KMS-11 (cell line): ENCODE measurements at regions not wholly inside any gene's neighbourhood (a gene's known extent, or its start where the extent isn't known, plus 50 kb on each side); places are given as distances from the start of the nearest gene placed in this dataset.

Experiments
- H2AFZ ChIP-seq: fragments of 200-600 bp; sonication (generic); 2 replicates; pipeline ENCODE4 v1.6.1; 2016; ENCODE audit warnings: antibody characterized with exemption, mixed run types, low read depth
- H3K27ac ChIP-seq: fragments of 200-600 bp; sonication (generic); 2 replicates; pipeline ENCODE4 v1.6.1; 2016; ENCODE audit warnings: mild to moderate bottlenecking, mixed run types
- H3K27me3 ChIP-seq: fragments of 200-600 bp; sonication (generic); 2 replicates; pipeline ENCODE4 v1.6.1; 2017; ENCODE audit warnings: mild to moderate bottlenecking, low read depth, mixed run types, moderate library complexity; ENCODE audit not compliant: insufficient read depth
- H3K36me3 ChIP-seq: fragments of 200-600 bp; sonication (generic); 2 replicates; pipeline ENCODE4 v1.6.1; 2017; ENCODE audit warnings: mild to moderate bottlenecking, mixed run types; ENCODE audit not compliant: insufficient read depth
- H3K4me1 ChIP-seq: fragments of 200-600 bp; sonication (generic); 2 replicates; pipeline ENCODE4 v1.6.1; 2016; ENCODE audit warnings: mild to moderate bottlenecking, low read depth, mixed run types; ENCODE audit not compliant: poor library complexity, severe bottlenecking
- H3K4me2 ChIP-seq: fragments of 200-600 bp; sonication (generic); 2 replicates; pipeline ENCODE4 v1.7.0; 2016; ENCODE audit warnings: mild to moderate bottlenecking, mixed run types
- H3K4me3 ChIP-seq: fragments of 200-600 bp; sonication (generic); IDR thresholded peaks from 2 replicates; pipeline ENCODE4 v1.6.1; 2017; ENCODE audit warnings: low read depth, low read length, mixed read lengths; ENCODE audit not compliant: insufficient read depth
- H3K79me2 ChIP-seq: fragments of 200-600 bp; sonication (generic); 2 replicates; pipeline ENCODE4 v1.6.1; 2016; ENCODE audit warnings: low read depth, mixed run types; ENCODE audit not compliant: insufficient read depth
- H3K9ac ChIP-seq: fragments of 200-600 bp; sonication (generic); 2 replicates; pipeline ENCODE4 v1.6.1; 2016; ENCODE audit warnings: mild to moderate bottlenecking, mixed run types
- H4K20me1 ChIP-seq: fragments of 200-600 bp; sonication (generic); 2 replicates; pipeline ENCODE4 v1.6.1; 2016; ENCODE audit warnings: mild to moderate bottlenecking, mixed run types; ENCODE audit not compliant: insufficient read depth
- TF ChIP-seq, protein P1 (sequence below): fragments of 200-600 bp; sonication (generic); conservative IDR thresholded peaks from 2 replicates; pipeline ENCODE4 v1.6.1; 2017; ENCODE audit warnings: low read depth, mild to moderate bottlenecking, antibody characterized with exemption, low read length, moderate library complexity, mixed read lengths

DNA sequence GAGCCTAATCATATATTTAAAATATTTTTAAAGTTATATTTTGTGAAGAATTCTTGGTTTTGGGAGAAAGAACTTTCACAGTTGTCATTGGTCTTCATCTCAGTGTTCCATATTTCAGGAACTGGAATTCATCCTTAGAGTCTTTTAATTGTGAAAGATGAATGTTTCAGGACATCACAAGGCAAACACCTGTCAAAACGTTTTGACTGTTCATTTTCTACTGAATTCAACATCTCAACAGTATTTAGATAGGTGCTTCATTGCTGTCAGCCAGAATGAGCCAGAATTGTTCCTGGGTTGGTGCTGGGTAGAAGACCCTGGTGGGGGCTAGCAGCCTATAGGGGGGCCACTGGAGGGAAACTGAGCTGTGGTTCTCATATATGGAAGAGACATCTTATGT lies 255.1 kb upstream of the CXCR4 start:
- Histone ChIP-seq H3K36me3 (no peaks in the 10 kb centered on the region), H3K4me3 (no peak overlapping the region), H3K79me2 (no peaks in the 10 kb centered on the region), H3K4me2 (no peak overlapping the region), H3K4me1 (no peaks in the 10 kb centered on the region), H3K27ac (no peak overlapping the region), H3K27me3 (no peaks in the 10 kb centered on the region), H3K9ac (no peak overlapping the region), H2AFZ (no peak overlapping the region), H4K20me1 (no peaks in the 10 kb centered on the region)
- TF ChIP-seq, protein P1, sequence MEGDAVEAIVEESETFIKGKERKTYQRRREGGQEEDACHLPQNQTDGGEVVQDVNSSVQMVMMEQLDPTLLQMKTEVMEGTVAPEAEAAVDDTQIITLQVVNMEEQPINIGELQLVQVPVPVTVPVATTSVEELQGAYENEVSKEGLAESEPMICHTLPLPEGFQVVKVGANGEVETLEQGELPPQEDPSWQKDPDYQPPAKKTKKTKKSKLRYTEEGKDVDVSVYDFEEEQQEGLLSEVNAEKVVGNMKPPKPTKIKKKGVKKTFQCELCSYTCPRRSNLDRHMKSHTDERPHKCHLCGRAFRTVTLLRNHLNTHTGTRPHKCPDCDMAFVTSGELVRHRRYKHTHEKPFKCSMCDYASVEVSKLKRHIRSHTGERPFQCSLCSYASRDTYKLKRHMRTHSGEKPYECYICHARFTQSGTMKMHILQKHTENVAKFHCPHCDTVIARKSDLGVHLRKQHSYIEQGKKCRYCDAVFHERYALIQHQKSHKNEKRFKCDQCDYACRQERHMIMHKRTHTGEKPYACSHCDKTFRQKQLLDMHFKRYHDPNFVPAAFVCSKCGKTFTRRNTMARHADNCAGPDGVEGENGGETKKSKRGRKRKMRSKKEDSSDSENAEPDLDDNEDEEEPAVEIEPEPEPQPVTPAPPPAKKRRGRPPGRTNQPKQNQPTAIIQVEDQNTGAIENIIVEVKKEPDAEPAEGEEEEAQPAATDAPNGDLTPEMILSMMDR: no peak

DNA sequence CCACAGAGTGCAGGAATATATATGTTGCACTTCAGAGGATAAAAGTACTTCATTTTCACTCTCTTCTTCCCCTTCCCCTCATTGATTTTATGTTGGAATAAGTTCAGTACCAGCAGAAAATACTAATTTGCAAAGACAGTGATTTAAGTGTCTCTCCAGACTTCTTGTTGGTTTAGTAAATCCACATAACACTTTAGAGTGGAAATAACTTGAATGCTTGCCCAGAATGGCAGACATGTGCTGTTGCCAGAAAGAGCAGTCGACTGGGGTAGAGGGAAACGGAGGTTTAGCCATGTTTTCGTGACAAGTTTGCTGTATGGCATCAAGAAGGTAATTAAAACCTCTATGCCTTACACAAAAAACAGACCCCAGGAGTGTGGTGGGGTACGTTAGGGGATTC lies 246.0 kb upstream of the CXCR4 start:
- no peak overlapping the region for H3K4me2 ChIP-seq
- no peaks in the 10 kb centered on the region for H3K36me3 ChIP-seq
- no peak overlapping the region for H3K27ac ChIP-seq
- H3K4me1 ChIP-seq: no peaks in the 10 kb centered on the region
- no peaks in the 10 kb centered on the region for H3K27me3 ChIP-seq
- H3K4me3 ChIP-seq: no peak overlapping the region
- TF ChIP-seq, protein P1: no peak
- H3K9ac ChIP-seq: no peak overlapping the region
- no peaks in the 10 kb centered on the region for H3K79me2 ChIP-seq
- no peak overlapping the region for H2AFZ ChIP-seq
- no peaks in the 10 kb centered on the region for H4K20me1 ChIP-seq

DNA sequence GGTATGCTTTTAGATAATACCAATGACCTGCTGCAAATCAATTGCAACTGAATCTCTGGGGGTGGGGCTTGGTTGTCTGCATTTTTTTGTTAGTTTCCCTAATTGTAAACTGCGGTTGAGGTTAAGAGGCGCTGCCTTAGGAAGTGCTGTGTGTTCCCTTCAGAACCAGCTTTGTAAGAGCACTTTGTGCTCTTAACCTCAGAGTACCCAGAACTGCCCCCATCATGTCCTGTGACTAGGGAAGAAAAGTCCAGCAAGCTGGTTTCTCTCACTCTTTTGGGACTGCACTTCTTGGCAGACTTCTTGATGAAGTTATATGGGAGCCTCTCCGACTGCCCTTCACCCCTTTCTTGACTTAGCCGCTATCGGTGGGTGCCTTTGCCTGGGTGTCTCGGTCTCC lies 245.5 kb upstream of the CXCR4 start:
- Histone ChIP-seq H3K27ac (no peak overlapping the region), H3K4me3 (no peak overlapping the region), H3K4me2 (no peak overlapping the region), H3K9ac (no peak overlapping the region), H3K27me3 (no peaks in the 10 kb centered on the region), H2AFZ (no peak overlapping the region), H4K20me1 (no peaks in the 10 kb centered on the region), H3K79me2 (no peaks in the 10 kb centered on the region), H3K36me3 (no peaks in the 10 kb centered on the region), H3K4me1 (no peaks in the 10 kb centered on the region)
- TF ChIP-seq, protein P1: no peak

DNA sequence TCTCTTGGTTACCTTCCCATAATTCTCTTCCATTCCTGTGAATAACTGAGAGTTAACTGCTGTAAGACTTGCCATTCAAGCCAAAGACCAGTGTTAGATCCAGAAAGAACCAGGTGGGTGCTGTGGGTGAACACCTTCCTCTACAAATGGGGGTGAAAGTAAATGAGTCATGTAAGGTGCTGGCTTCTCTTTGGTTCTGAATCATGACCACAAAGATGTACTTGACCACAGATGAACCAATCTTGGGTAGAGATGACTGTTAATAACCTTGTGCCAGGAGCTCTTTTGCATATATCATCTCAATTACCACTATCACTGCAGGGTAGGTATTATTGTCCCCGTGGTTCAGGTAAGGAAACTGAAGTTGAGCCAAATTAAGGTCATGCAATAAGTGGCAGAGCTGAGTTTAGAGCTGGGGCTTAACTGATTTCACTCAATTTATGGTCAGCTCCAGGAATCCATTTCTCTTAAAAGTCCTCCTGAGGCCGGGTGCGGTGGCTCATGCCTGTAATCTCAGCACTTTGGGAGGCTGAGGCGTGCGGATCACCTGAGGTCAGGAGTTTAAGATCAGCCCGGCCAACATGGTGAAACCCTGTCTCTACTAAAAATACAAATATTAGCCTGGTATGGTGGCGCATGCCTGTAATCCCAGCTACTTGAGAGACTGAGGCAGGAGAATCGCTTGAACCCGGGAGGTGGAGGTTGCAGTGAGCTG lies 244.9 kb upstream of the CXCR4 start:
- Histone ChIP-seq H3K4me1 (no peaks in the 10 kb centered on the region), H3K4me2 (no peak overlapping the region), H3K27me3 (no peaks in the 10 kb centered on the region), H3K27ac (no peak overlapping the region), H3K9ac (no peak overlapping the region), H2AFZ (no peak overlapping the region), H3K36me3 (no peaks in the 10 kb centered on the region), H3K4me3 (no peak overlapping the region), H4K20me1 (no peaks in the 10 kb centered on the region), H3K79me2 (no peaks in the 10 kb centered on the region)
- TF ChIP-seq, protein P1: no peak
